Smooth muscle cell (in vitro differentiated cells): ENCODE measurements at regions not wholly inside any gene's neighbourhood (a gene's known extent, or its start where the extent isn't known, plus 50 kb on each side); places are given as distances from the start of the nearest gene placed in this dataset.

Experiments used
- DNase-seq: peaks from one replicate; lab custom pipeline; 2025; ENCODE audit not compliant: unreplicated experiment; lab: John Stamatoyannopoulos, UW
- H2AFZ ChIP-seq: fragments of 200-600 bp; sonication (generic); 2 replicates; pipeline ENCODE4 v1.6.0; 2016; ENCODE audit warnings: antibody characterized with exemption, low read depth, mild to moderate bottlenecking
- H3F3A ChIP-seq: fragments of 200-600 bp; sonication (generic); 2 replicates; pipeline ENCODE4 v1.6.0; 2017; ENCODE audit warnings: antibody characterized with exemption, low read depth
- H3K27ac ChIP-seq: fragments of 200-600 bp; sonication (generic); 2 replicates; pipeline ENCODE4 v1.5.1; 2016; ENCODE audit warnings: low read depth, mild to moderate bottlenecking
- H3K27me3 ChIP-seq: fragments of 200-600 bp; sonication (generic); 2 replicates; pipeline ENCODE4 v1.6.1; 2016; ENCODE audit warnings: low read depth, mild to moderate bottlenecking
- H3K36me3 ChIP-seq: fragments of 200-600 bp; sonication (generic); 2 replicates; pipeline ENCODE4 v1.5.1; 2016; ENCODE audit warnings: low read depth
- H3K4me1 ChIP-seq: fragments of 200-600 bp; sonication (generic); 2 replicates; pipeline ENCODE4 v1.5.1; 2016; ENCODE audit warnings: low read depth
- H3K4me2 ChIP-seq: fragments of 200-600 bp; sonication (generic); 2 replicates; pipeline ENCODE4 v1.6.0; 2016; ENCODE audit warnings: mild to moderate bottlenecking
- H3K4me3 ChIP-seq: fragments of 200-600 bp; sonication (generic); 2 replicates; pipeline ENCODE4 v1.5.1; 2016; ENCODE audit warnings: mild to moderate bottlenecking
- H3K79me2 ChIP-seq: fragments of 200-600 bp; sonication (generic); 2 replicates; pipeline ENCODE4 v1.6.0; 2016; ENCODE audit warnings: low read depth, mild to moderate bottlenecking
- H3K9ac ChIP-seq: fragments of 200-600 bp; sonication (generic); 2 replicates; pipeline ENCODE4 v1.6.0; 2016; ENCODE audit warnings: low read depth
- H3K9me3 ChIP-seq: fragments of 200-600 bp; sonication (generic); replicated peaks from 2 replicates; pipeline ENCODE4 v1.5.1; 2016; ENCODE audit warnings: low read depth
- H4K20me1 ChIP-seq: fragments of 200-600 bp; sonication (generic); 2 replicates; pipeline ENCODE4 v1.6.0; 2016; ENCODE audit warnings: low read depth
- CTCF ChIP-seq: fragments of 200-600 bp; sonication (generic); IDR thresholded peaks from 2 replicates; pipeline ENCODE4 v1.5.1; 2017; ENCODE audit warnings: borderline replicate concordance, mild to moderate bottlenecking, antibody characterized with exemption; ENCODE audit not compliant: insufficient read depth, poor library complexity, severe bottlenecking
- WGBS: methylation state at CpG from one replicate; pipeline ENCODE4 v1.1.7; 2016; ENCODE audit warnings: low lambda C conversion rate; 5-methylcytosine and 5-hydroxymethylcytosine counted together

DNA sequence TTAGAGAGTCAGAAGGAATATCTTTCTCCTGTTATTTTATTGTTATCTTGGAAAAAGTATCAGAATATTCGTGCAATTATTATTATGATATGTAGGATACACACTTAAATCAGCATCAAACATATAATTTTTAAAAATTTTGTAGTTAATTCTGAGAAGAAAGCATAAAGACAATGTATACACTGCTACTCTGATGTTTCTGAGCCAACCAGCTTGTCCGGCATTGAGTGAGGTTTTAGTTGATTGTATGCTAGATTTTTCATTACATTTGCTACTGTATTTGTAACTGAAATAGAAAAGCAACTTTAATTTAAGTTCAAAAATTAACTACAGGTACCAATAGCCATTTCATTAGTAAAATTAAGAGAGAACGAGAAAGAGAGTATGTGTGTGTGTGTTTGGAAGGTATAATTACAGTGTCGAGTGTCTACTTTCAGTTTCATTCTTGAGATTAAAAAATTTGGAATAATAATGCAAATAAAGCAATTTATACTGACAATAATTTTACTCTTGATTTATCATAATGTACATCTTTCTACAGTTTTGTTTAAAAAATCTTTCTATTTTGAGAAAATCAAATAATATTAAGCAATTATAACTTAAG is 160.4 kb upstream of the CDH12 start:
- no peak overlapping the region for H3K4me3 ChIP-seq
- WGBS = 83% methylated on average over 4 of the region's 4 CpGs
- no peaks in the 10 kb centered on the region for H3K9me3 ChIP-seq
- no peak overlapping the region for H2AFZ ChIP-seq
- no peaks in the 10 kb centered on the region for H3K36me3 ChIP-seq
- no peak overlapping the region for H3K4me2 ChIP-seq
- H3F3A ChIP-seq = no peaks in the 10 kb centered on the region
- H3K4me1 ChIP-seq = no peaks in the 10 kb centered on the region
- no peak overlapping the region for H3K9ac ChIP-seq
- H4K20me1 ChIP-seq = no peaks in the 10 kb centered on the region
- H3K27me3 ChIP-seq = peaks cover 3% of the 10 kb centered on the region
- H3K27ac ChIP-seq = no peak overlapping the region
- TF ChIP-seq CTCF = no peak
- DNase-seq = no peak
- no peaks in the 10 kb centered on the region for H3K79me2 ChIP-seq

GRCh38 chr5:23012842-23013241 is 159.7 kb upstream of the CDH12 start:
- Histone ChIP-seq H3K27me3 (peaks cover 3% of the 10 kb centered on the region), H3F3A (no peaks in the 10 kb centered on the region), H3K79me2 (no peaks in the 10 kb centered on the region), H2AFZ (no peak overlapping the region), H3K27ac (no peak overlapping the region), H3K4me1 (no peaks in the 10 kb centered on the region), H4K20me1 (no peaks in the 10 kb centered on the region), H3K4me3 (no peak overlapping the region), H3K36me3 (no peaks in the 10 kb centered on the region), H3K9ac (no peak overlapping the region), H3K4me2 (no peak overlapping the region), H3K9me3 (no peaks in the 10 kb centered on the region)
- 93% methylated on average over 5 of the region's 5 CpGs for WGBS
- no peak for DNase-seq
- no peak for TF ChIP-seq CTCF

DNA sequence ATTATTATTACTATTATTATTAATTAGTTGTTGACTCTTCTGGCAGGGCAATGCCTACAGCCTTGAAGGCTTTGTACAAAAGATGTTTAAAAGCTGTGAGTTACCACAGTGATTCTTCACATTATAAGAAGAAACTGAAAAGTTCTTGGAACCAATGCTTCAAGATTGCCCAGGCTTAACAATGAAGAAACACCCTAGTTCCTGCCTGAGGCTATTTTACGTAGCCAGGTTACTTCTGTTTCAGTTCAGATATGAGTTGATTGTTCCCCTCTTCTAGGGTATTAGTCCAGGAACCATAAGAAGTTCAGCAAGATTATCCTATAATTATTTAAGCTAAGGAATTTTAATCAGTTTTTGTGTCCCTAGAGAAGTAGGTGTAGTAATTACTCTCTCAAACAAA is 154.6 kb upstream of the CDH12 start:
- no peaks in the 10 kb centered on the region for H3K79me2 ChIP-seq
- no peaks in the 10 kb centered on the region for H4K20me1 ChIP-seq
- WGBS = 90% methylated on average over 1 of the region's 1 CpG
- DNase-seq = no peak
- H3K27ac ChIP-seq = no peak overlapping the region
- H3K4me1 ChIP-seq = no peaks in the 10 kb centered on the region
- no peak overlapping the region for H2AFZ ChIP-seq
- H3K4me2 ChIP-seq = no peak overlapping the region
- no peaks in the 10 kb centered on the region for H3K9me3 ChIP-seq
- no peak overlapping the region for H3K9ac ChIP-seq
- no peaks in the 10 kb centered on the region for H3K36me3 ChIP-seq
- TF ChIP-seq CTCF = no peak
- H3K27me3 ChIP-seq = no peaks in the 10 kb centered on the region
- no peaks in the 10 kb centered on the region for H3F3A ChIP-seq
- H3K4me3 ChIP-seq = no peak overlapping the region

GRCh38 chr5:23007236-23007635 is 154.1 kb upstream of the CDH12 start:
- H3K4me1 ChIP-seq = no peaks in the 10 kb centered on the region
- no peaks in the 10 kb centered on the region for H4K20me1 ChIP-seq
- H3K27me3 ChIP-seq = no peaks in the 10 kb centered on the region
- no peak for TF ChIP-seq CTCF
- no peak overlapping the region for H3K4me2 ChIP-seq
- H3K36me3 ChIP-seq = no peaks in the 10 kb centered on the region
- DNase-seq = no peak
- 86% methylated on average over 1 of the region's 1 CpG for WGBS
- H3K79me2 ChIP-seq = no peaks in the 10 kb centered on the region
- no peaks in the 10 kb centered on the region for H3F3A ChIP-seq
- no peak overlapping the region for H3K27ac ChIP-seq
- no peak overlapping the region for H3K4me3 ChIP-seq
- no peaks in the 10 kb centered on the region for H3K9me3 ChIP-seq
- no peak overlapping the region for H3K9ac ChIP-seq
- H2AFZ ChIP-seq = no peak overlapping the region
